A673 (cell line): ENCODE measurements at regions not wholly inside any gene's neighbourhood (a gene's known extent, or its start where the extent isn't known, plus 50 kb on each side); places are given as distances from the start of the nearest gene placed in this dataset.

Source experiments
- BruUV-seq: library from RNA; stranded (reverse); fragments of 400-500 nt; replicated peaks from 2 replicates; lab custom pipeline; 2021; lab: Mats Ljungman, UMichigan
- CTCF ChIA-PET: fragments of 300-600 bp; sonication (Branson Sonifier 250); formaldehyde crosslinking; loops from one replicate; lab custom pipeline; 2022; ENCODE audit warnings: antibody characterized with exemption; lab: Charles Lee
- POLR2A ChIA-PET: fragments of 300-600 bp; sonication (Branson Sonifier 250); formaldehyde crosslinking; loops from one replicate; lab custom pipeline; 2022; ENCODE audit warnings: antibody characterized with exemption; ENCODE audit not compliant: low non-redundant PET; lab: Charles Lee
- DNase-seq: peaks from one replicate; pipeline ENCODE4 v3.0.0-alpha.2; 2015; ENCODE audit warnings: low spot score
- H3K27ac ChIP-seq: fragments of 200-600 bp; sonication (generic); 2 replicates; pipeline ENCODE4 v1.5.1; 2016; ENCODE audit warnings: mixed run types, low read depth, mild to moderate bottlenecking, mixed read lengths, antibody characterized with exemption, low read length; ENCODE audit not compliant: poor library complexity, severe bottlenecking
- H3K27me3 ChIP-seq: fragments of 200-600 bp; sonication (generic); replicated peaks from 2 replicates; pipeline ENCODE4 v1.6.1; 2017; ENCODE audit warnings: mixed run types, low read depth, mild to moderate bottlenecking, mixed read lengths, antibody characterized with exemption, low read length; ENCODE audit not compliant: insufficient read depth, poor library complexity
- H3K36me3 ChIP-seq: fragments of 200-600 bp; sonication (generic); 2 replicates; pipeline ENCODE4 v1.6.1; 2016; ENCODE audit warnings: mixed run types, mild to moderate bottlenecking, mixed read lengths, antibody characterized with exemption, low read length; ENCODE audit not compliant: insufficient read depth, poor library complexity, severe bottlenecking
- H3K4me1 ChIP-seq: fragments of 200-600 bp; sonication (generic); 2 replicates; pipeline ENCODE4 v1.6.1; 2017; ENCODE audit warnings: mixed run types, mild to moderate bottlenecking, mixed read lengths, antibody characterized with exemption, low read length; ENCODE audit not compliant: insufficient read depth, poor library complexity, severe bottlenecking
- H3K4me3 ChIP-seq: fragments of 200-600 bp; sonication (generic); 2 replicates; pipeline ENCODE4 v1.5.1; 2016; ENCODE audit warnings: low read depth, mixed run types, mild to moderate bottlenecking, mixed read lengths, low read length; ENCODE audit not compliant: poor library complexity, severe bottlenecking
- H3K9me3 ChIP-seq: fragments of 200-600 bp; sonication (generic); 2 replicates; pipeline ENCODE4 v1.6.1; 2016; ENCODE audit warnings: mixed run types, low read depth, mild to moderate bottlenecking, mixed read lengths, antibody characterized with exemption, low read length; ENCODE audit not compliant: poor library complexity, severe bottlenecking
- EZH2 ChIP-seq: fragments of 200-600 bp; sonication (generic); IDR thresholded peaks from 2 replicates; pipeline ENCODE4 v1.6.1; 2017; ENCODE audit warnings: borderline replicate concordance, low read depth, mild to moderate bottlenecking, mixed read lengths, antibody characterized with exemption, low read length; ENCODE audit not compliant: poor library complexity, severe bottlenecking
- intact Hi-C: fragments of 100-400 bp; cut with micrococcal nuclease; formaldehyde crosslinking; loops from one replicate; pipeline ENCODE4 v1.10.0; 2022; ENCODE audit not compliant: unreplicated experiment
- TF ChIP-seq, protein P1 (sequence below): fragments of 300-800, 200-600 bp; sonication (generic); conservative IDR thresholded peaks from 2 replicates; pipeline ENCODE4 v1.5.1; 2017; ENCODE audit warnings: low read depth, mild to moderate bottlenecking, antibody characterized with exemption, low read length, moderate library complexity, mixed read lengths

DNA sequence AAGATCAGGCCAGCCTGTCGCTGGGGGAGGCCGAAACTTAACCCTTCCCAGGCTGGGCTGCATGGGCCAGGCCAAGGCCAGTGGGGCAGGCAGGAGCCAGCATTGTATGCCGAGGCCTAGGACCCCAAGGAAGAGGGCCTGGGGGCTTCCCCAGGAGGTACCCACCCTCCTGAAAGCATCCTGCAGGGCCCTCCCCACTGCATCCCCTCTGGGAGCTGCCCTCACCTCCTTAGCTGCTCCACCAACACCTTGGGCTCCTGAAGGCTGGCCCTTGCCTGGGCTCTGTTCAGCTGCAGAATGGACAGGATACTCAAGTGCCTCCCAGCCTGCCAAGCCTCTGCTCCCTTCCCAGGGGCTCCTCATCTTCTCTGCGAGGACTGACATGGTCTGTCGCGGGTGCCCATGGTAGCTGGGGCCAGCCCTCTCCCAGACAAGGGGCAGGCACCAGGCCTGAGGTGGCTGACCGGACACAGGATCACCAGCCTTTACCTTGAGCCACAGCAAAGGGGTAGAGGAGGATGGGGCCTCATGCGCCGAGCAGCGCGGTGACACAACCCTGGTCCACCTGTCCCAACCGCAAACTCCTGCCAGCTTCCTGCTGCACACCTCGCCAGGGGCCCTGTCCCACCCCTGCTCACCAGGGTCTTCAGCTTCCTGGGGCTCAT is 94.2 kb downstream of the MICALL2 start:
- intact Hi-C loops: no loop called here
- H3K4me1 ChIP-seq: peaks cover 24% of the 10 kb centered on the region
- no peak overlapping the region for H3K27ac ChIP-seq
- POLR2A ChIA-PET: no interaction called here
- TF ChIP-seq EZH2: no peak
- TF ChIP-seq, protein P1, sequence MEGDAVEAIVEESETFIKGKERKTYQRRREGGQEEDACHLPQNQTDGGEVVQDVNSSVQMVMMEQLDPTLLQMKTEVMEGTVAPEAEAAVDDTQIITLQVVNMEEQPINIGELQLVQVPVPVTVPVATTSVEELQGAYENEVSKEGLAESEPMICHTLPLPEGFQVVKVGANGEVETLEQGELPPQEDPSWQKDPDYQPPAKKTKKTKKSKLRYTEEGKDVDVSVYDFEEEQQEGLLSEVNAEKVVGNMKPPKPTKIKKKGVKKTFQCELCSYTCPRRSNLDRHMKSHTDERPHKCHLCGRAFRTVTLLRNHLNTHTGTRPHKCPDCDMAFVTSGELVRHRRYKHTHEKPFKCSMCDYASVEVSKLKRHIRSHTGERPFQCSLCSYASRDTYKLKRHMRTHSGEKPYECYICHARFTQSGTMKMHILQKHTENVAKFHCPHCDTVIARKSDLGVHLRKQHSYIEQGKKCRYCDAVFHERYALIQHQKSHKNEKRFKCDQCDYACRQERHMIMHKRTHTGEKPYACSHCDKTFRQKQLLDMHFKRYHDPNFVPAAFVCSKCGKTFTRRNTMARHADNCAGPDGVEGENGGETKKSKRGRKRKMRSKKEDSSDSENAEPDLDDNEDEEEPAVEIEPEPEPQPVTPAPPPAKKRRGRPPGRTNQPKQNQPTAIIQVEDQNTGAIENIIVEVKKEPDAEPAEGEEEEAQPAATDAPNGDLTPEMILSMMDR: no peak
- H3K27me3 ChIP-seq: no peaks in the 10 kb centered on the region
- H3K4me3 ChIP-seq: no peak overlapping the region
- CTCF ChIA-PET: no interaction called here
- H3K9me3 ChIP-seq: no peaks in the 10 kb centered on the region
- no peak for DNase-seq
- H3K36me3 ChIP-seq: no peaks in the 10 kb centered on the region
- no TSS peak for BruUV-seq

DNA sequence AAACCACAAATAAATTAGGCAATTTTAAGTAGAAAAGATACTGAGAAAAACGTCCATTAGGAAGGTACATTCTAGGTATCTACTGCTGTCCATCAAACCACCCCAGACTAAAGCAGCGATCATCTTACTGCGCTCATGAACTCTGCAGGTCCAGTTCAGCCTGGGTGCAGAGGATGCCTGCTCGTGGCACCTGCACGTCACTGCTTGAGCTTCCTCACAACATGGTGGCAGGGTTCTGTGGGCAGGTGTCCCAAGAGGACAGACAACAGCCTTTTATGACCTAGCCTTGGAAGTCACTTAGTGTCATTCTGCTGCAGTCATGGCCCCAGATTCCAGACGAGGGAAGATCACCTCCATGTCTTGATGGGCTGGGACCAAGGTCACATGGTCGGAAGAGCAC is 93.4 kb downstream of the MICALL2 start:
- POLR2A ChIA-PET: no interaction called here
- H3K36me3 ChIP-seq: no peaks in the 10 kb centered on the region
- BruUV-seq: no TSS peak
- H3K4me1 ChIP-seq: peaks cover 24% of the 10 kb centered on the region
- intact Hi-C loops: no loop called here
- no peaks in the 10 kb centered on the region for H3K27me3 ChIP-seq
- no peak for DNase-seq
- CTCF ChIA-PET: no interaction called here
- H3K9me3 ChIP-seq: no peaks in the 10 kb centered on the region
- no peak overlapping the region for H3K4me3 ChIP-seq
- H3K27ac ChIP-seq: no peak overlapping the region
- TF ChIP-seq EZH2: no peak
- TF ChIP-seq, protein P1: no peak

DNA sequence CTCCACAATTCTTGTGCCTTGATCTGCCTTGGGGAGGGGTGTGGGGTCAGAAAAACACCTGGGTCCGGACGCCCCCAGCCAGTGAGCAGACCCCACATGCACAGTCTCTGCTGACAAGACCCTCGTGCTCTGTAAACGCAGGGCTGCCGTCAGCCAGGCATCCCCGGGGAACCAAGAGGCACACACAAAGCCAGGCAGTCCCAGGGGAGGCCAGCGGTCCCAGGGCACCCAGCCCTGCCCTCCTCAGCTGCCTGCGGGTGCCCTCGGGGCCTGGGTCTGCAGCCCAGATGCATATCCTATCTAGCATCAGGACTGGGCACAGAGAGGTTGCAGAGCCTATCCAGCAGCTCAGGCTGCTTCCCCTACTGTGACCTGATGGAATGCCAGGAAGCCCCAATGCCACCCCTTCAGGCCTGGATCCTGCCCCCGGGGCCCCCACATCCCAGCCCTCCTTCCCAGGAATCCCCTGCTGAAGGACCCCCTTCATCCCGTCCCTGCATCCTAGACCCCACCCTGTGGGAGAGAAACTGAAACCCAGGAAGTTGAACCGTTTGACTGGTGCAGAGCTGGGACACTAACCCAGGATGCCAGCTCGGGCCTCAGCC is 92.4 kb downstream of the MICALL2 start:
- BruUV-seq: no TSS peak
- Histone ChIP-seq H3K4me1 (peaks cover 26% of the 10 kb centered on the region), H3K27me3 (no peaks in the 10 kb centered on the region), H3K4me3 (no peak overlapping the region), H3K27ac (no peak overlapping the region), H3K9me3 (no peaks in the 10 kb centered on the region), H3K36me3 (no peaks in the 10 kb centered on the region)
- intact Hi-C loops: no loop called here
- TF ChIP-seq EZH2: no peak
- TF ChIP-seq, protein P1: no peak
- POLR2A ChIA-PET: no interaction called here
- CTCF ChIA-PET: no interaction called here
- DNase-seq: no peak
